HepG2 (cell line): ENCODE measurements at regions not wholly inside any gene's neighbourhood (a gene's known extent, or its start where the extent isn't known, plus 50 kb on each side); places are given as distances from the start of the nearest gene placed in this dataset.

ENCODE experiments used
- BCL6 ChIP-seq: IDR thresholded peaks from 2 replicates; pipeline ENCODE4 v1.6.1; 2016; ENCODE audit warnings: missing genetic modification reagents, missing compliant biosample characterization
- CEBPB ChIP-seq: IDR thresholded peaks from 2 replicates; pipeline ENCODE4 v1.6.1; 2011; ENCODE audit warnings: low read depth, low read length, improper control_type of control experiment, borderline replicate concordance
- ERF ChIP-seq: IDR thresholded peaks from 2 replicates; pipeline ENCODE4 v1.6.1; 2018; ENCODE audit warnings: missing biosample characterization, missing genetic modification reagents
- GTF2F1 ChIP-seq: fragments of 150-350 bp; IDR thresholded peaks from 2 replicates; pipeline ENCODE4 v1.6.1; 2014; ENCODE audit warnings: low read length
- HDAC1 ChIP-seq: sonication (generic); formaldehyde crosslinking; IDR thresholded peaks from 2 replicates; pipeline ENCODE4 v1.5.1; 2020; ENCODE audit warnings: mild to moderate bottlenecking, missing genetic modification reagents
- HNF1A ChIP-seq, 2 experiments: sonication (generic) in 1 of 2; formaldehyde crosslinking in 1 of 2; IDR thresholded peaks; 2 replicates each; pipeline versions ENCODE4 v1.4.0 to v1.6.1; 2016 to 2020; ENCODE audit warnings: borderline replicate concordance in 1 of 2, low read depth in 1 of 2, mild to moderate bottlenecking in 1 of 2, missing genetic modification reagents in 1 of 2
- KLF13 ChIP-seq: sonication (generic); formaldehyde crosslinking; IDR thresholded peaks from 2 replicates; pipeline ENCODE4 v1.4.0; 2020; ENCODE audit warnings: mild to moderate bottlenecking, missing genetic modification reagents
- MED13 ChIP-seq: sonication (generic); formaldehyde crosslinking; IDR thresholded peaks from 2 replicates; pipeline ENCODE4 v1.5.0; 2020; ENCODE audit warnings: missing genetic modification reagents
- NCOR1 ChIP-seq: fragments of 200-600 bp; sonication (generic); IDR thresholded peaks from 2 replicates; pipeline ENCODE4 v1.7.0; 2017; ENCODE audit warnings: antibody characterized with exemption, low read length, borderline replicate concordance
- NFIC ChIP-seq: IDR thresholded peaks from 2 replicates; pipeline ENCODE4 v1.6.1; 2012; ENCODE audit warnings: mild to moderate bottlenecking, low read length, inconsistent platforms
- NFKB2 ChIP-seq: sonication (generic); formaldehyde crosslinking; IDR thresholded peaks from 2 replicates; pipeline ENCODE4 v1.4.0; 2020; ENCODE audit warnings: missing genetic modification reagents, borderline replicate concordance
- PPARG ChIP-seq: conservative IDR thresholded peaks from 2 replicates; pipeline ENCODE4 v1.6.1; 2016; ENCODE audit warnings: missing biosample characterization, missing genetic modification reagents
- PRDM10 ChIP-seq: sonication (generic); formaldehyde crosslinking; IDR thresholded peaks from 2 replicates; pipeline ENCODE4 v1.4.0; 2020; ENCODE audit warnings: low read depth, missing genetic modification reagents
- SAP130 ChIP-seq: IDR thresholded peaks from 2 replicates; pipeline ENCODE4 v1.6.1; 2016; ENCODE audit warnings: low read depth
- YEATS4 ChIP-seq: sonication (generic); formaldehyde crosslinking; IDR thresholded peaks from 2 replicates; pipeline ENCODE4 v1.4.0; 2020; ENCODE audit warnings: missing genetic modification reagents, borderline replicate concordance
- ZNF503 ChIP-seq: sonication (generic); formaldehyde crosslinking; IDR thresholded peaks from 2 replicates; pipeline ENCODE4 v1.4.0; 2020; ENCODE audit warnings: missing genetic modification reagents
- ZSCAN9 ChIP-seq: IDR thresholded peaks from 2 replicates; pipeline ENCODE4 v1.6.1; 2016; ENCODE audit warnings: borderline replicate concordance

- TF ChIP-seq HNF1A (IDR thresholded peaks at IDR 0.05; ENCODE audit: low read depth) (peak; percentile 84), HNF1A (CRISPR knock-in tag; IDR thresholded peaks at IDR 0.05; ENCODE audit: borderline replicate concordance) (peak; percentile 94), BCL6 (CRISPR knock-in tag) (peak; percentile 72), NCOR1 (peak; percentile 74; the same call in 1 of the 2 replicates), NFKB2 (CRISPR knock-in tag) (no peak), KLF13 (CRISPR knock-in tag) (no peak), GTF2F1 (no peak), SAP130 (CRISPR knock-in tag) (peak; percentile 53; the same call in 1 of the 2 replicates), ZSCAN9 (CRISPR knock-in tag) (peak; percentile 53; the same call in 1 of the 2 replicates), MED13 (CRISPR knock-in tag) (0 out of 2 replicates have a peak, but pooled peaks have one; percentile 26), ZNF503 (peak; percentile 68; the same call in 1 of the 2 replicates), PRDM10 (CRISPR knock-in tag) (no peak), ERF (peak; percentile 43; the same call in 1 of the 2 replicates), NFIC (0 out of 2 replicates have a peak, but pooled peaks have one; percentile 49), HDAC1 (peak; percentile 14; the same call in 1 of the 2 replicates), YEATS4 (CRISPR knock-in tag) (0 out of 2 replicates have a peak, but pooled peaks have one; percentile 29), PPARG (peak; percentile 45; the same call in 1 of the 2 replicates), CEBPB (peak; percentile 74; the same call in 1 of the 2 replicates)
Observed at GRCh38 chr5:68080282-68081050, 135.1 kb upstream of the PIK3R1 start (continued).
